Bronchial epithelial cell (primary cell): ENCODE measurements at regions not wholly inside any gene's neighbourhood (a gene's known extent, or its start where the extent isn't known, plus 50 kb on each side); places are given as distances from the start of the nearest gene placed in this dataset.

ENCODE experiments used
- DNase-seq: peaks from one replicate; pipeline ENCODE4 v3.0.0-alpha.2; 2010; ENCODE audit warnings: low read depth
- FAIRE-seq: peaks from 2 replicates; lab custom pipeline; 2011; peaks lifted over from hg19 to GRCh38; lab: Jason Lieb, UNC
- H3K27me3 ChIP-seq: 2 replicates; pipeline ENCODE4 v1.5.1; 2011; ENCODE audit warnings: low read length; ENCODE audit not compliant: control insufficient read depth, insufficient read depth
- H3K36me3 ChIP-seq: 2 replicates; pipeline ENCODE4 v1.5.1; 2011; ENCODE audit warnings: low read length; ENCODE audit not compliant: control insufficient read depth, insufficient read depth
- H3K4me3 ChIP-seq: 2 replicates; pipeline ENCODE4 v1.5.1; 2011; ENCODE audit warnings: mild to moderate bottlenecking, low read depth, low read length, control low read depth
- CTCF ChIP-seq: IDR thresholded peaks from 2 replicates; pipeline ENCODE4 v1.5.1; 2011; ENCODE audit warnings: mild to moderate bottlenecking, moderate library complexity, low read length, control low read depth, inconsistent platforms; ENCODE audit not compliant: insufficient read depth, severe bottlenecking

GRCh38 chr2:104904889-104905288, 51.0 kb downstream of the POU3F3 start:
- no peak for TF ChIP-seq CTCF
- FAIRE-seq (no peak), DNase-seq (no peak)
- Histone ChIP-seq H3K27me3 (no peaks in the 10 kb centered on the region), H3K4me3 (no peak overlapping the region), H3K36me3 (no peaks in the 10 kb centered on the region)

- H3K4me3 ChIP-seq, result no peak overlapping the region
- no peaks in the 10 kb centered on the region for H3K36me3 ChIP-seq
- no peak for DNase-seq
- no peak for TF ChIP-seq CTCF
- FAIRE-seq, result no peak
- H3K27me3 ChIP-seq, result no peaks in the 10 kb centered on the region
These were observed 55.4 kb downstream of the POU3F3 start for GRCh38 chr2:104909317-104909716.

GRCh38 chr2:104914509-104914908, 60.6 kb downstream of the POU3F3 start:
- H3K36me3 ChIP-seq, result no peaks in the 10 kb centered on the region

GRCh38 chr2:104915107-104915793, 61.3 kb downstream of the POU3F3 start:
- H3K36me3 ChIP-seq, result no peaks in the 10 kb centered on the region
- DNase-seq, result no peak
- H3K27me3 ChIP-seq, result no peaks in the 10 kb centered on the region
- TF ChIP-seq CTCF, result no peak
- no peak for FAIRE-seq
- H3K4me3 ChIP-seq, result no peak overlapping the region

More at GRCh38 chr2:104914509-104914908, 60.6 kb downstream of the POU3F3 start:
- no peak for FAIRE-seq
- DNase-seq, result no peak
- Histone ChIP-seq H3K4me3 (no peak overlapping the region), H3K27me3 (no peaks in the 10 kb centered on the region)
- no peak for TF ChIP-seq CTCF

- no peak for DNase-seq
- no peaks in the 10 kb centered on the region for H3K27me3 ChIP-seq
- no peaks in the 10 kb centered on the region for H3K36me3 ChIP-seq
- no peak overlapping the region for H3K4me3 ChIP-seq
- FAIRE-seq, result no peak
- TF ChIP-seq CTCF, result no peak
These were observed 65.2 kb downstream of the POU3F3 start for GRCh38 chr2:104919127-104919526.

- no peak for FAIRE-seq
- TF ChIP-seq CTCF, result no peak
- no peaks in the 10 kb centered on the region for H3K27me3 ChIP-seq
- no peak overlapping the region for H3K4me3 ChIP-seq
- no peak for DNase-seq
- H3K36me3 ChIP-seq, result no peaks in the 10 kb centered on the region
These were observed 69.8 kb downstream of the POU3F3 start for GRCh38 chr2:104923665-104924064.
